IPS-18c (cell line): ENCODE measurements at regions not wholly inside any gene's neighbourhood (a gene's known extent, or its start where the extent isn't known, plus 50 kb on each side); places are given as distances from the start of the nearest gene placed in this dataset.
"Not testable (repeated sequence)": the region's sequence is repeated elsewhere in the genome, so short reads cannot be mapped to it uniquely, and the experiment has no call there.

Source experiments
- H3K4me3 ChIP-seq: 2 replicates; pipeline ENCODE4 v1.7.0; 2013; ENCODE audit warnings: low read depth, mild to moderate bottlenecking, low read length, moderate library complexity; ENCODE audit not compliant: insufficient read depth
- H3K9me3 ChIP-seq: one replicate; pipeline ENCODE4 v1.6.1; 2013; ENCODE audit warnings: mild to moderate bottlenecking, low read length, moderate library complexity; ENCODE audit not compliant: control insufficient read depth, insufficient read depth

- not testable (repeated sequence) for H3K9me3 ChIP-seq, H3K4me3 ChIP-seq
Observed at GRCh38 chr2:87539151-87539943, 208.5 kb upstream of the PLGLB2 start.

- H3K4me3 ChIP-seq, H3K9me3 ChIP-seq: not testable (repeated sequence)
Observed at GRCh38 chr2:87540242-87540641, 207.6 kb upstream of the PLGLB2 start.

GRCh38 chr2:87542599-87543174 is 205.2 kb upstream of the PLGLB2 start:
- not testable (repeated sequence) for H3K9me3 ChIP-seq, H3K4me3 ChIP-seq

- not testable (repeated sequence) for H3K4me3 ChIP-seq, H3K9me3 ChIP-seq
Observed at GRCh38 chr2:87543797-87544196, 204.1 kb upstream of the PLGLB2 start.

- not testable (repeated sequence) for H3K4me3 ChIP-seq, H3K9me3 ChIP-seq
Observed at GRCh38 chr2:87547106-87547505, 200.8 kb upstream of the PLGLB2 start.

- not testable (repeated sequence) for H3K4me3 ChIP-seq, H3K9me3 ChIP-seq
Observed at GRCh38 chr2:87547966-87548365, 199.9 kb upstream of the PLGLB2 start.

- H3K9me3 ChIP-seq, H3K4me3 ChIP-seq: not testable (repeated sequence)
Observed at GRCh38 chr2:87548681-87549536, 199.0 kb upstream of the PLGLB2 start.

GRCh38 chr2:87549561-87550202 is 198.2 kb upstream of the PLGLB2 start:
- H3K4me3 ChIP-seq, H3K9me3 ChIP-seq: not testable (repeated sequence)

GRCh38 chr2:87554678-87555077 is 193.2 kb upstream of the PLGLB2 start:
- H3K4me3 ChIP-seq, H3K9me3 ChIP-seq: not testable (repeated sequence)

GRCh38 chr2:87555082-87555481 is 192.8 kb upstream of the PLGLB2 start:
- H3K9me3 ChIP-seq, H3K4me3 ChIP-seq: not testable (repeated sequence)

- not testable (repeated sequence) for H3K9me3 ChIP-seq, H3K4me3 ChIP-seq
Observed at GRCh38 chr2:87559001-87559400, 188.9 kb upstream of the PLGLB2 start.

GRCh38 chr2:87559735-87560134 is 188.2 kb upstream of the PLGLB2 start:
- not testable (repeated sequence) for H3K9me3 ChIP-seq, H3K4me3 ChIP-seq

- H3K9me3 ChIP-seq, H3K4me3 ChIP-seq: not testable (repeated sequence)
Observed at GRCh38 chr2:87565116-87565515, 182.8 kb upstream of the PLGLB2 start.

GRCh38 chr2:87566531-87566930 is 181.4 kb upstream of the PLGLB2 start:
- H3K4me3 ChIP-seq, H3K9me3 ChIP-seq: not testable (repeated sequence)

GRCh38 chr2:87567093-87567492 is 180.8 kb upstream of the PLGLB2 start:
- H3K4me3 ChIP-seq, H3K9me3 ChIP-seq: not testable (repeated sequence)

GRCh38 chr2:87567912-87568311 is 180.0 kb upstream of the PLGLB2 start:
- not testable (repeated sequence) for H3K9me3 ChIP-seq, H3K4me3 ChIP-seq

GRCh38 chr2:87568554-87569278 is 179.2 kb upstream of the PLGLB2 start:
- H3K9me3 ChIP-seq, H3K4me3 ChIP-seq: not testable (repeated sequence)
